OCI-LY3 (cell line): ENCODE measurements at regions not wholly inside any gene's neighbourhood (a gene's known extent, or its start where the extent isn't known, plus 50 kb on each side); places are given as distances from the start of the nearest gene placed in this dataset.
A peak's percentile ranks its signal among the peaks of the same experiment; 100 is the strongest.

Source experiments
- H2AFZ ChIP-seq: fragments of 200-600, 300-600 bp; shearing (Covaris generic); 2 replicates; pipeline ENCODE4 v1.6.0; 2014; ENCODE audit warnings: antibody characterized with exemption, low read depth, low read length
- H3K27ac ChIP-seq: fragments of 200-600, 300-600 bp; sonication (generic); 2 replicates; pipeline ENCODE4 v1.5.1; 2014; ENCODE audit warnings: mild to moderate bottlenecking, low read length, moderate library complexity, mixed read lengths
- H3K27me3 ChIP-seq: fragments of 200-600, 300-600 bp; sonication (generic); 2 replicates; pipeline ENCODE4 v1.6.1; 2014; ENCODE audit warnings: low read depth, low read length, mixed read lengths
- H3K36me3 ChIP-seq: fragments of 200-600, 300-600 bp; sonication (generic); replicated peaks from 2 replicates; pipeline ENCODE3; 2014; ENCODE audit warnings: low read depth, low read length, mixed read lengths
- H3K4me1 ChIP-seq: fragments of 300-600, 200-600 bp; sonication (generic); 2 replicates; pipeline ENCODE4 v1.6.1; 2014; ENCODE audit warnings: low read length, mixed read lengths
- H3K4me2 ChIP-seq: fragments of 200-600, 300-600 bp; sonication (generic); 2 replicates; pipeline ENCODE4 v1.6.1; 2014; ENCODE audit warnings: low read length, mixed read lengths
- H3K4me3 ChIP-seq: fragments of 300-600, 200-600 bp; sonication (generic); 2 replicates; pipeline ENCODE4 v1.5.1; 2014; ENCODE audit warnings: antibody characterized with exemption, mild to moderate bottlenecking, low read length, moderate library complexity
- H3K79me2 ChIP-seq: fragments of 300-600, 200-600 bp; shearing (Covaris generic); 2 replicates; pipeline ENCODE4 v1.6.1; 2014; ENCODE audit warnings: mild to moderate bottlenecking, low read length, mixed read lengths
- H3K9ac ChIP-seq: fragments of 300-600, 200-600 bp; shearing (Covaris generic); 2 replicates; pipeline ENCODE4 v1.6.0; 2014; ENCODE audit warnings: mild to moderate bottlenecking, low read length, moderate library complexity
- H3K9me3 ChIP-seq: fragments of 200-600, 300-600 bp; shearing (Covaris generic); 2 replicates; pipeline ENCODE4 v1.6.1; 2014; ENCODE audit warnings: low read length, mixed read lengths; ENCODE audit not compliant: insufficient read depth
- H4K20me1 ChIP-seq: fragments of 200-600, 300-600 bp; sonication (generic); 2 replicates; pipeline ENCODE4 v1.6.1; 2016; ENCODE audit warnings: low read length, mixed read lengths; ENCODE audit not compliant: insufficient read depth
- CTCF ChIP-seq: fragments of 200-600, 300-600 bp; sonication (generic); IDR thresholded peaks from 2 replicates; pipeline ENCODE4 v1.5.1; 2014; ENCODE audit warnings: antibody characterized with exemption, low read length, low read depth
- EZH2phosphoT487 ChIP-seq: fragments of 200-600 bp; shearing (Covaris generic); IDR thresholded peaks from 2 replicates; pipeline ENCODE4 v1.6.1; 2018; ENCODE audit warnings: antibody characterized with exemption, mixed run types, low read depth

GRCh38 chr2:143819190-143819735 lies 690.0 kb downstream of the ARHGAP15 start:
- Histone ChIP-seq H3K27me3 (no peaks in the 10 kb centered on the region), H3K4me1 (peaks cover 23% of the 10 kb centered on the region), H3K27ac (no peak overlapping the region), H3K4me3 (no peak overlapping the region), H3K9me3 (no peaks in the 10 kb centered on the region), H3K9ac (no peak overlapping the region), H3K79me2 (no peaks in the 10 kb centered on the region), H4K20me1 (no peaks in the 10 kb centered on the region), H2AFZ (no peak overlapping the region), H3K36me3 (no peaks in the 10 kb centered on the region), H3K4me2 (peak overlapping the region; percentile 37)
- TF ChIP-seq CTCF = no peak
- no peak for TF ChIP-seq EZH2phosphoT487
